HG03457 (cell line): ENCODE measurements at regions not wholly inside any gene's neighbourhood (a gene's known extent, or its start where the extent isn't known, plus 50 kb on each side); places are given as distances from the start of the nearest gene placed in this dataset.

ENCODE experiments used
- ATAC-seq: cut with Tn5 transposase; IDR thresholded peaks from one replicate; pipeline ENCODE4 v1.9.1; 2021; ENCODE audit warnings: moderate number of reproducible peaks; ENCODE audit not compliant: unreplicated experiment

GRCh38 chr10:43864656-43865055, 216.0 kb upstream of the ZNF32 start:
- ATAC-seq, result no peak

- ATAC-seq, result no peak
Observed at GRCh38 chr10:43863859-43864591, 215.3 kb upstream of the ZNF32 start.

GRCh38 chr10:43863270-43863669, 214.6 kb upstream of the ZNF32 start:
- no peak for ATAC-seq

GRCh38 chr10:43862756-43863155, 214.1 kb upstream of the ZNF32 start:
- ATAC-seq, result no peak

DNA sequence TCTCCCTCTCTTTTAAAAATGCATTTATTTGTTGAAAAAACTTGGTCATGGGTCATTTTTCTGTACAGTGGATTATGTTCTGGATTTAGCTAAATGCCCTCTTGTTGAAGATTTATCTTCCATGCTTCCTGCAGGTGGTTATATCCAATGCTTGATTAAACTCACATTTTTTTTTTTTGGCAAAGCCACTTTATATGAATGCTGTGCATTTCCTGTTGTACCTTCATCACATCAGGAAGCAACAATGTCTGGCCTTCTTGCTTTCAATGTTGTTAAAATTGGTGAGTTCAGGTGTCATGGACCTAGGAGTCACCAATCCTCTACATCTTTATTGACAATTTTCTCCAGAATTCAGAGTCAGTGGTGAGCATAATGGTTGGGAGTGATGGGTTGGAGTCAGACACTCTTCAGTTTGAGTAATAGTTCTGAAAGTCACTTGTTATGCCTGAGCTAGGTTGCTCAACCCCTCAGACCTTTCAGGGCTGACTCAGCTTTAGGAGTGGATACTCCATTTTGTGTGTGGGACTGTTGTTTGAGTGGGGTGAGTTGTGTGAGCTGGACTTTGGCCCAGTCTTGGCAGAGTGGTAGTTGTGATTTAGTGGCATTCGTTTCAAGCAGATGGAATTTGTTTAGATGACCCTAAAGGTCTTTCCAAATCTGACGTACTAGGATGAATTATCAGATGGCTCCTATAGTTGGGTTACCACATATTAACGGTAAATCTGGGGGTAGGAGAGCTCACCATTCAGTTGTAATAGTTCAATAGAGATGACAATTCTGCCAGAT, 213.5 kb upstream of the ZNF32 start:
- no peak for ATAC-seq

GRCh38 chr10:43859016-43859525, 210.4 kb upstream of the ZNF32 start:
- no peak for ATAC-seq

DNA sequence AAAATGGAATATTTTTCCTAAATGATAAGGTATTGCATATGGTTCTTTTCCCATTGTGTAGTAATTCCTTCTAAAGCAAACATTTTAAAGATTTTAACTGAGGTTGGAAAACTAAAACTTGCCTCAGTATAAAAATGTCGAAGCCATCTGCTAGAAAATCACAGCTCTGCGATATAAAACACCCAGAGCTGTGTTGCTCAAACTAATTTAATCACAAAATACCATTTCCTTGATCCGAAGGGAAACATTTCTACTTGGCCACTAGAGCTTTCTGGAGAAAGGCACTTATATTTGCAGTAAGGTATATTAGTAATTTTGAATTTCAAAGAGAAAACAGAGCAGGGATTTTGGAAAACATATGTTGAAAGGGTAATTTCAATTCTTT, 209.2 kb upstream of the ZNF32 start:
- no peak for ATAC-seq

DNA sequence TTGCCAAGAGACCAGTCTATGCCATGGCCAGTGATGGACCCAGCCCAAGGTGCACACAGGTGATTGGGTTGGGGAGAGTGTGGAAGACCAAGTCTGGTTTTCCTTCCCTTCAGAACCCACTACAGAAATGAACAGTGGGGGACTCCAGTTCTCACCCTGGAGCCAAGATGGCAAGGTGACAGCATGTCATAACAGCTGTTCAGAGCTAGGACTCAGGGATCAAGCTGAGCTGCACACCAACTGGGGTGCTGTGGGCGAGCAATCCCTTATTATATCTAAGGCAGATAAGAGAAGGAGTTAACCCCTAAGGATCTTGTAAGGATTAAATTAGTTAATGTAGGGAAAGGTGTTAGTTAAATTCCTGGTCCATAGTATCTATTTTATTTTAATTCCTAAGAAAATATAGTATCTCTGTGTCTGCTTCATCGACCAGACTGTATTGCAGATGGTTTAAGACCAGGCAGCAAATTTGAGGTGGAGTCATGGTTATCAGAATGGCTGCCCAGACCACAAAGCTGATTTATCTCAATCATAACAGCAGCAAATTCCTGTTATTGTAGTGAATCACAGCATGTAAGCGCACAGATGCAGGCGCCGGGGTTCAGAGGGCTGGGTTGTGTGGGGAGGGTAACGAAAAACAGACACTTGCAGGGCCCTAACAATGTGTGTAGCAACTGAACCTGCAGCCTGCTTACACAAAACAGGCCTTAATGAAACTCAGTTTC, 208.7 kb upstream of the ZNF32 start:
- no peak for ATAC-seq

DNA sequence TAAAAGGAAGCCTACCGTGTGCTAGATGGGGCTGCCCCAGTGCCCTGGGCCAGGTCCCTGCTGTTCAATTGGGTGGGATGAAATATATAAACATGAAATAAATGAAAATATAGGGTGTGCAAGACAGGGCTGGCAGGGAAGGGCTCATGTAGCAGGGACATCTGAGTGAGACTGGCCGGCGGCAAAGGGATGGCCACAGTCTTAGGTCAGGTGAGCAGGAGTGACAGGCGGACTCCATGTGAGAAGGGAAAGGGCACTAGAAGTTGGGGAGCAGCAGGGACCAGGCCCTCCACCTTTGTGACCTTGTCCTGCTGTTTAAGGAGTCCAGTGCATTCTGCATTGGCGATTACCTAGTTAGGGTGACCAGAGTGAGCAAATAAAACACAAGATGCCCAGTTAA, 207.6 kb upstream of the ZNF32 start:
- no peak for ATAC-seq

DNA sequence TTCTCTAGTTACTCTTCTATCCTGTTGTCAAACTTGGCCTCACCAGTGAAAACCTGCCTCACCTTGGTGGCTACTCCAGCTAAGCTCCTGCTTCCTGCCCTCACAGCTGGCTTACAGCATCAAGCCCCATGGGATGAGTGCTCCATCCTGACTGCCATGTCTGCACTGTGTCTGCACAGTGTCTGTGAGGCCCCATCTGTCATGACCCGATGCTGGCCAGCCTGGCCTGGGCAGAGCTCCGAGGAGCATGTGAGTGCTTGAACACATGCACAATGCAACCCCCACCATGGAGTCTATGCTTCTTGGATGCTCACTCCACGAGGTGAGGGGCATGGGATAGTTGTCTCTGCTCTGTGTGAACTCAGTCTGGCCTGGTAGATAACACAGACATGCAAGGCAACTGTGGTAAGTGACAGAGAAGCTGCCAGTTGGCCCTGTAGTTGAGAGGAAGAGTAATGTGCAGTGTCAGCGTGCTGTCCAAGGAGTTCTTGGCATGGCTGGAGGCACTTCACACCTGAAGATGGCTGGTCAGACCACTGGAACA, 207.1 kb upstream of the ZNF32 start:
- ATAC-seq, result no peak

GRCh38 chr10:43854007-43854406, 205.3 kb upstream of the ZNF32 start:
- ATAC-seq, result no peak

- no peak for ATAC-seq
Observed at GRCh38 chr10:43853369-43853768, 204.7 kb upstream of the ZNF32 start.

GRCh38 chr10:43852644-43853214, 204.0 kb upstream of the ZNF32 start:
- ATAC-seq, result no peak

DNA sequence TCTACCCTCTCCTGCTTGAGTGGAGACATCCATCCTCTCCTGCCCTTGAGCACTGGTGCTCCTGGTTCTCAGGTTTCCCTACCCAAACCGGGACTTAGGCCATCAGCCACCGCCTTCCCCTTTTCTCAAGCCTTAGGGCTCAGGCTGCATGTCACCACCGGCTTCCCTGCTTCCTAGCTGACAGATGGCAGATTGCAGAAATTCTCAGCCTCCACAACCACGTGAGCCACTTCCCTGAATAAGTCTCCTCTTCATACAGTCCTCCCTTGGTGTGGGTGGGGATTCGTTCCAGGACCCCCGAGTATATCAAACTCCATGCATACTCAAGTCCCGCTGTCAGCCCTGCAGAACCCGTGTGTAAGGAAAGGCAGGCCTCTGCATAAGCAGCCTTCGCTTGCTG, 203.5 kb upstream of the ZNF32 start:
- ATAC-seq, result no peak

DNA sequence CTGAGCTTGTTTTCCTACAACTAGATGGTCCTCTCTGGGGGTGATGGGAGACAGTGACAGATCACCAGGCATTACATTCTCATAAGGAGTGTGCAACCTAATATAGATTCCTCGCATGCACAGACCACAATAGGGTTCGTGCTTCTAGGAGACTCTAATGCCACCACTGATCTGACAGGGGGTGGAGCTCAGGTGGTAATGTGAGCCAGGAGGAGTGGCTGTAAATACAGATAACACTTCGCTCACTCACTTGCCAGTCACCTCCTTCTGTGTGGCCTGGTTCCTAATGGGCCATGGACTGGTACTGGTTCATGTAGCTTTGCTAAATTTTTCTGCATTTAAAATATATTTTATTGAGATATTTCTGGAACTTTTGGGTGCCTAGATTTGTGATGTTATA, 202.3 kb upstream of the ZNF32 start:
- no peak for ATAC-seq

GRCh38 chr10:43849551-43849950, 200.9 kb upstream of the ZNF32 start:
- ATAC-seq, result no peak

- ATAC-seq, result no peak
Observed at GRCh38 chr10:43846968-43847367, 198.3 kb upstream of the ZNF32 start.

GRCh38 chr10:43846187-43846680, 197.6 kb upstream of the ZNF32 start:
- ATAC-seq, result no peak

DNA sequence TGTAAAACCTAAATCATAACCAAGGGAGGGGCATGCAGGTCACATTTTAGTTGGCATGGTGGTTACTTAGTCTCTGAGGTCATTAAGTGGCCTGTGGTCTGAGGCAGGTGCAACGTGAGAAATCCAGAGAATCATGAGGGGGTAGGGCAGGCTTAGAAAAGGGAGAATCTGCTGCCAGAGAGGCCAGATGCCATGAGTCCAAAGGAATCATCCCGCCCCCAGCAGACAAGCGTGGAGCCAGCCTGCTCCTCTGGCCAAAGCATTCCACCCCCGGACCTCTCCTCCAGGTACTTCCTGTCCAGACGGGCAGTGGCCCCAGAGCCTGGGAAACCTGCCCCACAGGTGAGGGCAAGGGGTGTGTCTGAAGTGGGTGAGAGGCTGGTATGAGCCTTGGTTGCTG, 196.4 kb upstream of the ZNF32 start:
- no peak for ATAC-seq

- ATAC-seq, result no peak
Observed at GRCh38 chr10:43844221-43844620, 195.5 kb upstream of the ZNF32 start.
